GM21786 (cell line): ENCODE measurements at regions not wholly inside any gene's neighbourhood (a gene's known extent, or its start where the extent isn't known, plus 50 kb on each side); places are given as distances from the start of the nearest gene placed in this dataset.

Source experiments
- ATAC-seq: cut with Tn5 transposase; IDR thresholded peaks from one replicate; pipeline ENCODE4 v1.9.1; 2021; ENCODE audit not compliant: unreplicated experiment

GRCh38 chr2:225158360-225158759, 116.1 kb upstream of the DOCK10 start:
- no peak for ATAC-seq

GRCh38 chr2:225156853-225157451, 114.7 kb upstream of the DOCK10 start:
- ATAC-seq, result no peak

- ATAC-seq, result no peak
Observed at GRCh38 chr2:225140723-225141122, 98.5 kb upstream of the DOCK10 start.

- ATAC-seq, result no peak
Observed at GRCh38 chr2:225137971-225138370, 95.7 kb upstream of the DOCK10 start.

- no peak for ATAC-seq
Observed at GRCh38 chr2:225136552-225136951, 94.3 kb upstream of the DOCK10 start.

GRCh38 chr2:225131898-225132297, 89.6 kb upstream of the DOCK10 start:
- no peak for ATAC-seq

- ATAC-seq, result no peak
Observed at GRCh38 chr2:225130093-225130492, 87.8 kb upstream of the DOCK10 start.

GRCh38 chr2:225124311-225125017, 82.2 kb upstream of the DOCK10 start:
- ATAC-seq, result no peak

GRCh38 chr2:225122583-225123486, 80.6 kb upstream of the DOCK10 start:
- ATAC-seq, result no peak

- ATAC-seq, result no peak
Observed at GRCh38 chr2:225122007-225122406, 79.7 kb upstream of the DOCK10 start.

- ATAC-seq, result no peak
Observed at GRCh38 chr2:225120186-225120585, 77.9 kb upstream of the DOCK10 start.

GRCh38 chr2:225117051-225117716, 74.9 kb upstream of the DOCK10 start:
- ATAC-seq, result no peak

- no peak for ATAC-seq
Observed at GRCh38 chr2:225114786-225115323, 72.6 kb upstream of the DOCK10 start.

GRCh38 chr2:225113371-225114015, 71.2 kb upstream of the DOCK10 start:
- no peak for ATAC-seq

- ATAC-seq, result peak; percentile 60
Observed at GRCh38 chr2:225112362-225113126, 70.3 kb upstream of the DOCK10 start.

- no peak for ATAC-seq
Observed at GRCh38 chr2:225108805-225109204, 66.5 kb upstream of the DOCK10 start.

GRCh38 chr2:225104971-225105370, 62.7 kb upstream of the DOCK10 start:
- ATAC-seq, result no peak

GRCh38 chr2:225104321-225104720, 62.1 kb upstream of the DOCK10 start:
- no peak for ATAC-seq

- no peak for ATAC-seq
Observed at GRCh38 chr2:225103737-225104141, 61.5 kb upstream of the DOCK10 start.

- no peak for ATAC-seq
Observed at GRCh38 chr2:225100856-225101294, 58.6 kb upstream of the DOCK10 start.
